OCI-LY7 (cell line): ENCODE measurements at regions not wholly inside any gene's neighbourhood (a gene's known extent, or its start where the extent isn't known, plus 50 kb on each side); places are given as distances from the start of the nearest gene placed in this dataset.

Source experiments
- EZH2phosphoT487 ChIP-seq: fragments of 200-600 bp; sonication (generic); IDR thresholded peaks from 2 replicates; pipeline ENCODE4 v1.6.1; 2018; ENCODE audit warnings: low read depth, borderline replicate concordance, mild to moderate bottlenecking, mixed run types, antibody characterized with exemption, low read length, moderate library complexity, mixed read lengths
- TF ChIP-seq, protein P1 (sequence below): fragments of 200-600 bp; sonication (generic); conservative IDR thresholded peaks from 2 replicates; pipeline ENCODE4 v1.5.1; 2014; ENCODE audit warnings: mild to moderate bottlenecking, antibody characterized with exemption, low read length, moderate library complexity, mixed read lengths

DNA sequence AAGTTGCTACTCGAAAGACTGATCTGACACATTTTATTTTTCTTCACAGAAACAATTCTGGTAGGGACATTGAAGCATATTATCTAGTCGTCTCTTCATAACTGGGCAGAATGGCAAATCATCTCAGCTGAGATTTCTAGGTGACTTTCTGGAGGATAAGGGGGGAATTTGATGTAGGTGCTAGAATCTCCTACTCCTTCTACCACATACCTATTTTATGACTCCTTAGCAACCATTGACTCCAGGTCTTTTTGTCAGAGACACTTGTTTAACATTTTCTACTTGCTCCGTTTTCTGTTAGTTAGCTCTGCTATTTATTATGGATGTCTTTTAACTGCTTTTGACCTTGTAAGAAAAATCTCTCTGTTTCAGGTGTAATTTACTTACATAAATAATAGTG is 380.9 kb upstream of the SEMA3C start:
- TF ChIP-seq, protein P1, sequence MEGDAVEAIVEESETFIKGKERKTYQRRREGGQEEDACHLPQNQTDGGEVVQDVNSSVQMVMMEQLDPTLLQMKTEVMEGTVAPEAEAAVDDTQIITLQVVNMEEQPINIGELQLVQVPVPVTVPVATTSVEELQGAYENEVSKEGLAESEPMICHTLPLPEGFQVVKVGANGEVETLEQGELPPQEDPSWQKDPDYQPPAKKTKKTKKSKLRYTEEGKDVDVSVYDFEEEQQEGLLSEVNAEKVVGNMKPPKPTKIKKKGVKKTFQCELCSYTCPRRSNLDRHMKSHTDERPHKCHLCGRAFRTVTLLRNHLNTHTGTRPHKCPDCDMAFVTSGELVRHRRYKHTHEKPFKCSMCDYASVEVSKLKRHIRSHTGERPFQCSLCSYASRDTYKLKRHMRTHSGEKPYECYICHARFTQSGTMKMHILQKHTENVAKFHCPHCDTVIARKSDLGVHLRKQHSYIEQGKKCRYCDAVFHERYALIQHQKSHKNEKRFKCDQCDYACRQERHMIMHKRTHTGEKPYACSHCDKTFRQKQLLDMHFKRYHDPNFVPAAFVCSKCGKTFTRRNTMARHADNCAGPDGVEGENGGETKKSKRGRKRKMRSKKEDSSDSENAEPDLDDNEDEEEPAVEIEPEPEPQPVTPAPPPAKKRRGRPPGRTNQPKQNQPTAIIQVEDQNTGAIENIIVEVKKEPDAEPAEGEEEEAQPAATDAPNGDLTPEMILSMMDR: no peak
- TF ChIP-seq EZH2phosphoT487: no peak
